ENCODE measurements at regions not wholly inside any gene's neighbourhood (a gene's known extent, or its start where the extent isn't known, plus 50 kb on each side); places are given as distances from the start of the nearest gene placed in this dataset.

DNA sequence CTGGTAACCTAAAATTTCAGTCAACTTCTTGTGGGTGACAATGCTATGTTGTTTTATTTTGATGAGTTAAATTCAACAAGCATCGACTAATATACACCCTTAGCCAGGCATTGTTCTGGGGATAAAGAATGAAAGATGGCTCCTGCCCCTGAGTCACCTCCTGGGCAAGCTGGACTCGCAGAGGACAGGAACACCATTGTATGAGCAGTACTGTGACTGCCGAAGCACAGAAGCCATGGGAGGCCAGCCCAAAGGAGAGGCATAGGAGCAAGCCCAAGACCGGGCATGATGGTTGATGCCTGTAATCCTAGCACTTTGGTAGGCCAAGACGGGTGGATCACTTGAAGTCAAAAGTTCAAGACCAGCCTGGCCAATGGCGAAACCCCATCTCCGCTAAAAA lies 555.2 kb downstream of the OMA1 start:
- H3K9ac ChIP-seq (ENCODE audit: low read length), result no peak overlapping the region
- ATAC-seq, result no peak
- intact Hi-C loops (cut with micrococcal nuclease), result no loop called here
- no peak overlapping the region for H2AFZ ChIP-seq (ENCODE audit: low read depth, low read length, poor library complexity, severe bottlenecking)
- H3K9me2 ChIP-seq (ENCODE audit: insufficient read depth), result no peaks in the 10 kb centered on the region
- no peak for DNase-seq (ENCODE audit: low read depth, low spot score)
- no peak overlapping the region for H3K27ac ChIP-seq (ENCODE audit: low read depth, low read length)
- H3K27me3 ChIP-seq (ENCODE audit: insufficient read depth, low read length), result 0 out of 2 replicates have a peak, but pooled peaks cover 6% of the 10 kb centered on the region
- no peaks in the 10 kb centered on the region for H3K4me1 ChIP-seq (ENCODE audit: control insufficient read depth in 1 of 2, insufficient read depth in 2 of 2, low read length in 2 of 2)
- no TSS peak for BruUV-seq (replicated peaks)
- H3K9me3 ChIP-seq (ENCODE audit: control insufficient read depth in 1 of 2, insufficient read depth in 1 of 2, low read depth in 1 of 2, low read length in 2 of 2), result no peaks in the 10 kb centered on the region
- no peak overlapping the region for H3K4me3 ChIP-seq (replicated peaks in 1 of 2; ENCODE audit: low read depth in 1 of 2, low read length in 2 of 2)
- CTCF ChIA-PET, result no interaction called here
- POLR2A ChIA-PET, result no interaction called here
- TF ChIP-seq SP1 (IDR thresholded peaks at IDR 0.05; ENCODE audit: low read depth) (no peak), ZNF274 (IDR thresholded peaks at IDR 0.05; ENCODE audit: low read depth, low read length) (no peak), YY1 (IDR thresholded peaks at IDR 0.05; ENCODE audit: extremely low read depth, insufficient replicate concordance, low read depth, low read length) (no peak), CBX3 (IDR thresholded peaks at IDR 0.05; ENCODE audit: low read depth) (no peak), SIN3A (IDR thresholded peaks at IDR 0.05; ENCODE audit: low read depth) (no peak), ELF1 (IDR thresholded peaks at IDR 0.05; ENCODE audit: borderline replicate concordance, low read depth) (no peak), SRF (IDR thresholded peaks at IDR 0.05; ENCODE audit: low read depth) (no peak), CEBPB (IDR thresholded peaks at IDR 0.05; ENCODE audit: low read depth) (no peak), TCF7L2 (IDR thresholded peaks at IDR 0.05; ENCODE audit: borderline replicate concordance, extremely low read depth, insufficient read depth, insufficient read length) (no peak), RAD21 (IDR thresholded peaks at IDR 0.05; ENCODE audit: low read depth) (no peak), FOSL1 (IDR thresholded peaks at IDR 0.05; ENCODE audit: low read depth) (no peak), POLR2A (IDR thresholded peaks at IDR 0.05; ENCODE audit: borderline replicate concordance, extremely low read depth, insufficient read depth, insufficient read length) (no peak), MAX (IDR thresholded peaks at IDR 0.05) (no peak), EGR1 (IDR thresholded peaks at IDR 0.05; ENCODE audit: low read depth) (no peak), POLR2AphosphoS5 (IDR thresholded peaks at IDR 0.05; ENCODE audit: low read depth, low read length) (no peak), ZFX (IDR thresholded peaks at IDR 0.05) (no peak)
- TF ChIP-seq, protein P1, sequence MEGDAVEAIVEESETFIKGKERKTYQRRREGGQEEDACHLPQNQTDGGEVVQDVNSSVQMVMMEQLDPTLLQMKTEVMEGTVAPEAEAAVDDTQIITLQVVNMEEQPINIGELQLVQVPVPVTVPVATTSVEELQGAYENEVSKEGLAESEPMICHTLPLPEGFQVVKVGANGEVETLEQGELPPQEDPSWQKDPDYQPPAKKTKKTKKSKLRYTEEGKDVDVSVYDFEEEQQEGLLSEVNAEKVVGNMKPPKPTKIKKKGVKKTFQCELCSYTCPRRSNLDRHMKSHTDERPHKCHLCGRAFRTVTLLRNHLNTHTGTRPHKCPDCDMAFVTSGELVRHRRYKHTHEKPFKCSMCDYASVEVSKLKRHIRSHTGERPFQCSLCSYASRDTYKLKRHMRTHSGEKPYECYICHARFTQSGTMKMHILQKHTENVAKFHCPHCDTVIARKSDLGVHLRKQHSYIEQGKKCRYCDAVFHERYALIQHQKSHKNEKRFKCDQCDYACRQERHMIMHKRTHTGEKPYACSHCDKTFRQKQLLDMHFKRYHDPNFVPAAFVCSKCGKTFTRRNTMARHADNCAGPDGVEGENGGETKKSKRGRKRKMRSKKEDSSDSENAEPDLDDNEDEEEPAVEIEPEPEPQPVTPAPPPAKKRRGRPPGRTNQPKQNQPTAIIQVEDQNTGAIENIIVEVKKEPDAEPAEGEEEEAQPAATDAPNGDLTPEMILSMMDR (IDR thresholded peaks at IDR 0.05 in 2 of 3, conservative IDR thresholded peaks at IDR 0.05 in 1 of 3; ENCODE audit: borderline replicate concordance in 1 of 3, insufficient read depth in 1 of 3, low read depth in 2 of 3, low read length in 2 of 3), result no peak
- TF ChIP-seq, protein P2, sequence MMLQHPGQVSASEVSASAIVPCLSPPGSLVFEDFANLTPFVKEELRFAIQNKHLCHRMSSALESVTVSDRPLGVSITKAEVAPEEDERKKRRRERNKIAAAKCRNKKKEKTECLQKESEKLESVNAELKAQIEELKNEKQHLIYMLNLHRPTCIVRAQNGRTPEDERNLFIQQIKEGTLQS (IDR thresholded peaks at IDR 0.05), result no peak
- no peaks in the 10 kb centered on the region for H4K20me1 ChIP-seq (ENCODE audit: insufficient read depth)
- no peaks in the 10 kb centered on the region for H3K36me3 ChIP-seq (ENCODE audit: control insufficient read depth in 1 of 2, insufficient read depth in 2 of 2, low read length in 2 of 2)
- H3K79me2 ChIP-seq (ENCODE audit: insufficient read depth, low read length), result no peaks in the 10 kb centered on the region
- RAD21 ChIA-PET (ENCODE audit: low non-redundant PET in 1 of 2, low total read pairs in 2 of 2, uncharacterized antibody in 2 of 2, unreplicated experiment in 2 of 2), result no interaction called here
- no peak overlapping the region for H3K4me2 ChIP-seq (ENCODE audit: low read length)
